ENCODE measurements at regions not wholly inside any gene's neighbourhood (a gene's known extent, or its start where the extent isn't known, plus 50 kb on each side); places are given as distances from the start of the nearest gene placed in this dataset.

DNA sequence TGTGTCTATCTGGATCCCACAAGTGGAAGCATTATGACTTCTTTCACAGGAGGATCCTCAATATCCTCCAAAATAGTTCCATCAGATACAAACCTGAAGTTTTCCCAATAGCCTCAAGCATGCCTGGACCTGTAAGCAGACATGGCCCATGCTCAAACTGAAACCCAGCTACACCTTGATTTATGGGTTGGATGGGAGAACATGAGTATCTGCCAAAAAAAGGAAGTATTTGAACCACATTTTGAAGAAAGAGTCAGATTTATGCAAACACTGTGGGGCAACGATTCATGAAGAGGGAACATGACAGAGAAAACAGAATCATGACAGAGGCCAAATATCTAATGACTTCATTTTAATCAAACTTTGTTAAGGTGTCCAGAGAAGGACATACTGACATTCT lies 351.0 kb upstream of the NFIA start:
- H3K27ac ChIP-seq, result no peak overlapping the region
- TF ChIP-seq, protein P1, sequence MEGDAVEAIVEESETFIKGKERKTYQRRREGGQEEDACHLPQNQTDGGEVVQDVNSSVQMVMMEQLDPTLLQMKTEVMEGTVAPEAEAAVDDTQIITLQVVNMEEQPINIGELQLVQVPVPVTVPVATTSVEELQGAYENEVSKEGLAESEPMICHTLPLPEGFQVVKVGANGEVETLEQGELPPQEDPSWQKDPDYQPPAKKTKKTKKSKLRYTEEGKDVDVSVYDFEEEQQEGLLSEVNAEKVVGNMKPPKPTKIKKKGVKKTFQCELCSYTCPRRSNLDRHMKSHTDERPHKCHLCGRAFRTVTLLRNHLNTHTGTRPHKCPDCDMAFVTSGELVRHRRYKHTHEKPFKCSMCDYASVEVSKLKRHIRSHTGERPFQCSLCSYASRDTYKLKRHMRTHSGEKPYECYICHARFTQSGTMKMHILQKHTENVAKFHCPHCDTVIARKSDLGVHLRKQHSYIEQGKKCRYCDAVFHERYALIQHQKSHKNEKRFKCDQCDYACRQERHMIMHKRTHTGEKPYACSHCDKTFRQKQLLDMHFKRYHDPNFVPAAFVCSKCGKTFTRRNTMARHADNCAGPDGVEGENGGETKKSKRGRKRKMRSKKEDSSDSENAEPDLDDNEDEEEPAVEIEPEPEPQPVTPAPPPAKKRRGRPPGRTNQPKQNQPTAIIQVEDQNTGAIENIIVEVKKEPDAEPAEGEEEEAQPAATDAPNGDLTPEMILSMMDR (IDR thresholded peaks at IDR 0.05), result no peak
- TF ChIP-seq ZFX (IDR thresholded peaks at IDR 0.05; ENCODE audit: borderline replicate concordance), result no peak

DNA sequence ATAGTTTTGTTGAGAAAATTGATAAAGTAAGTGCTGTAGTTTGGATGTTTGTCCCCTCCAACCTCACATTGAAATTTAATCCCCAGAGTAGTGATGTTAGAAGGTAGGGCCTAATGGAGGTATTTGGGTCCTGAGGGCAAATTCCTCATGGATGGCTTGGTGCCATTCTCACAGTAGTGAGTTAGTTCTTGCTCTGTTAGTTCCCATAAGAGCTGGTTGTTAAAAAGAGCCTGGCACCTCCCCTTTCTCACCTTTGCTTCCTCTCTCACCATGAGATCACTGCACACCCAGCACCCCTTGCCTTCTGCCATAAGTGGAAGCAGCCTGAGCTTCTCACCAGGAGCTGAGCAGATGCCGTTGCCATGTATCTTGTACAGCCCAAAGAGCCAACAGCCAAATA lies 354.8 kb upstream of the NFIA start:
- TF ChIP-seq, protein P1 (IDR thresholded peaks at IDR 0.05), result no peak
- no peak for TF ChIP-seq ZFX (IDR thresholded peaks at IDR 0.05; ENCODE audit: borderline replicate concordance)

DNA sequence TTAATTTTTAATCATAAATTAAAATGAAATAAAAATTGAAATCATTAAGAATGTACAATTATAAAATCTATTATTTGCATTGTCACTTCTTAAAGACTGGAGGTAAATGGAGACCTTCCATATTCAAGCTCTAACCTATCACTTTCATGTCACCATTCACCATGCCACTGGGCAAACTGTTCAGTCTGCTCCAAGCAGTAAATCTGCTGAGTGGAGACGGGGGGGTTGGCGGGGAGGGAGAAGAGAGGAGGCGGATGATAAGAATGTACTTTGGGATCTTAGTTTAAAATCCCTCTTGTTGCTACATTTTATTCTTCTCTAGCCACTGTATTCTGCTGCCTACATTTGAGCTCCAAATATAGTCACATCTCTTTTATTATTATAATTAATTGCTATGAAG lies 365.9 kb upstream of the NFIA start:
- no peak for TF ChIP-seq ZFX (IDR thresholded peaks at IDR 0.05; ENCODE audit: borderline replicate concordance)
- no peak overlapping the region for H3K27ac ChIP-seq

More for the DNA sequence above, 354.8 kb upstream of the NFIA start:
- H3K27ac ChIP-seq, result no peak overlapping the region

DNA sequence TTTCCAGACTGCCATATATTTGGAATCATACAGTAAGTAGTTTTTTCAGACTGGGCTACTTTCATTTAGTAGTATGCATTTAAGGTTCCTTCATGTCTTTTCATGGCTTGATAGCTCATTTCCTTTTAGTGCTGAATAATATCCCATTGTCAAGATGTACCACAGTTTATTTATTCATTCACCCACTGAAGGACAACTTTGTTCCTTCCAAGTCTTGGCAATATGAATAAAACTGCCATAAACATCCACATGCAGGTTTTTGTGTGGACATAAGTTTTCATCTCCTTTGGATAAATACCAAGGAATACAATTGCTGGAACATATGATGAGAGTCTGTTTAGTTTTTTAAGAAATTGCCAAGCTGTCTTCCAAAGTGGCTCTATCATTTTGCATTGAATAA lies 366.4 kb upstream of the NFIA start:
- H3K27ac ChIP-seq, result no peak overlapping the region
- TF ChIP-seq, protein P1 (IDR thresholded peaks at IDR 0.05), result no peak
- TF ChIP-seq ZFX (IDR thresholded peaks at IDR 0.05; ENCODE audit: borderline replicate concordance), result no peak

DNA sequence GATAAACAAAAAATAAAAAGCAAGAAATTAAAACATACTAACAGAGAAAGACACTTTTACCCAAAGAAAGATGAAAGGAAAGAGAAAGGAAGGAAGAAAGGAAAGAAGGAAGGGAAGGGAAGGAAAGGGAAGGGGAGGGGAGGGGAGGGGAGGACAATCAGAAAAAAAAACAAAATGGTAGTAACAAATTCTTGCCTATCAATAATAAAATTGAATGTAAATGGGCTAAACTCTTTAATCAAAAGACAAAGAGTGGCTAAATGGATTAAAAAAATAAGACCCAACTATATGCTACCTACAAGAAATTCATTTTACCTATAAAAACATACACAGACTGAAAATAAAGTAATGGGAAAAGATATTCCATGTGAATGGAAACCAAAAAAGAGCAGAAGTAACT lies 372.9 kb upstream of the NFIA start:
- TF ChIP-seq, protein P1 (IDR thresholded peaks at IDR 0.05), result no peak
- no peak overlapping the region for H3K27ac ChIP-seq

DNA sequence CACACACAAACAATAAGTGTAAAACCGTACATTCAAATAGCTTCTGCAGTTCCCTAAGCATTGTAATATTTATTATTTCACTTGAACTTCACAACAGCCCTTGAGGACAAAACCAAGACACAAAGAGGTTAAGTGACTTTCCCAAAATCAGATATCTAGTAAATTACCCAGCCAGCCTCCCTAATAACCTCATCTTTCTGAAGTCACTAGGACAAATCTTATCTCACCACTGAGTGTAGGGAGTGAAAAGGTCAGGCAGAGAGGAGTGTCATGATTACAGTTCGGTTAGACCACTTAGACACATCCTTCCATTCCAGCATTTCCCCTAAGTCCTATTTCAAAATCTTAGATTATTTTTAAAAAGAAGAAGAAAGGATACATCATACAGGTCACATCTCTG lies 377.3 kb upstream of the NFIA start:
- no peak overlapping the region for H3K27ac ChIP-seq
- TF ChIP-seq, protein P1 (IDR thresholded peaks at IDR 0.05), result no peak
- no peak for TF ChIP-seq ZFX (IDR thresholded peaks at IDR 0.05; ENCODE audit: borderline replicate concordance)

DNA sequence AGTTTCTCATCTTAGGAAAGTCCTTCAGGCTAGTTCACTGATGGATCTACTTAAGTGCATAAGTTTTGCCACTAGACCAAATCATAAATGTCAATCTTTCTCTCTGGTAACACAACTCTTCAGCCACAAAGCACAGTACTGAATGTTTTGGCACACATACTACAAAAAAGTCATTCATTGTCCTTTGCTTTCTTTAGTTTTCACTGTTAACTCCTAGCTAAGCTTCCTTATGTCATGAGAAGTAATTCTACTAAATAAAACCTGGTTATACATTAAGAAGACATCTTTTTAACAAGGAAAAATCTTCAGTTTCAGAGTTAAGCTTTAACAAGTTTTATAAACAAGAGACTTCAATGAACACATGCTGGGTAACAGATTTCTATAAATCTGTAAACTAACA lies 379.2 kb upstream of the NFIA start:
- TF ChIP-seq, protein P1 (IDR thresholded peaks at IDR 0.05), result no peak
- no peak for TF ChIP-seq ZFX (IDR thresholded peaks at IDR 0.05; ENCODE audit: borderline replicate concordance)
- H3K27ac ChIP-seq, result no peak overlapping the region

DNA sequence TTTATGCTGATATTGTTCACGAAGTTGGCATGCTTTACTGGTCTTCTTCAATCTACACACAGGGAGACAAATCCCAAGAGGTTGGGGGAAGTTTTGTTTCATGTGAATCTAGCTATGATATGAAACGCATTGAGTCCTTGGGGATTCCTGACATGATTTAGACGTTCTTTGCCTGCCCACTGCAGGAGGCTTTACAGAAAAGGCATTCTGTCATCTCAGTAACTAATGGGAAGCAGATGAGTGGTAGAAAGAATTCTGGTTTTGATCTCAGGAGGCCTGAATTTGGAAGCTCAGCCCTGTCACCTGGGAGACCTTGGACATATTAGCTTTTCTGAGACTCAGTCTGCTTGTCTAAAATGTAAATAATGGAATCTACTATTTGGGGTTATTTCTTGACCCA lies 383.0 kb upstream of the NFIA start:
- TF ChIP-seq ZFX (IDR thresholded peaks at IDR 0.05; ENCODE audit: borderline replicate concordance), result no peak
- TF ChIP-seq, protein P1 (IDR thresholded peaks at IDR 0.05), result no peak
- no peak overlapping the region for H3K27ac ChIP-seq
